ENCODE measurements at regions not wholly inside any gene's neighbourhood (a gene's known extent, or its start where the extent isn't known, plus 50 kb on each side); places are given as distances from the start of the nearest gene placed in this dataset.
"Not testable (repeated sequence)": the region's sequence is repeated elsewhere in the genome, so short reads cannot be mapped to it uniquely, and the experiment has no call there.

GRCh38 chr6:25150863-25151262 lies 128.3 kb upstream of the CARMIL1 start:
- DNase-seq (ENCODE audit: low read depth in 2 of 3, low spot score in 2 of 3), result no peak

GRCh38 chr6:25153079-25153478 lies 126.1 kb upstream of the CARMIL1 start:
- DNase-seq (ENCODE audit: low read depth in 2 of 3, low spot score in 2 of 3), result no peak

- no peak for DNase-seq (ENCODE audit: low read depth in 2 of 3, low spot score in 2 of 3)
Observed at GRCh38 chr6:25154034-25154596, 125.1 kb upstream of the CARMIL1 start.

DNA sequence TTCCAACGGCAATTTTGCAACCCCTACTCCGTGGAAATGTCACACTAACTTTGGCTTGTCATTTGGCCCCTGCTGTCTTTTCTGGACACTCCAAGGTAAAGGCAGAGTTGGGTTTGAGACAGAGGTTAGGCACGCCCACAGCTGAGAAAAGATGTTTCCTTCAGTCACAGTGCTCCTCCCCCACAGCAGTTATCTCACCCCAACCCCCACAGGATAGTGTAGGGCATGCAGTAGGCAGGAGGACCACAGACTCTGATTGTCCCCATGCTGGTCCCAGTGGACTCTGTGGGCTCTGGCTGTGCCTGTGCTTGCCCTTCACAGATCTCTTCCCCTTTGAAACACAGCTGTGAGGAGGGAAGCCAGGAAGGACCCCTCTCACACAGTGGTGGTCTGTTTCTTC lies 124.0 kb upstream of the CARMIL1 start:
- DNase-seq (ENCODE audit: low read depth in 2 of 3, low spot score in 2 of 3), result no peak

GRCh38 chr6:25156123-25156522 lies 123.1 kb upstream of the CARMIL1 start:
- no peak for DNase-seq (ENCODE audit: low read depth in 2 of 3, low spot score in 2 of 3)

- DNase-seq (ENCODE audit: low read depth in 2 of 3, low spot score in 2 of 3), result no peak
Observed at GRCh38 chr6:25157183-25157582, 122.0 kb upstream of the CARMIL1 start.

- DNase-seq (ENCODE audit: low read depth in 2 of 3, low spot score in 2 of 3), result no peak
Observed at GRCh38 chr6:25157842-25158241, 121.3 kb upstream of the CARMIL1 start.

DNA sequence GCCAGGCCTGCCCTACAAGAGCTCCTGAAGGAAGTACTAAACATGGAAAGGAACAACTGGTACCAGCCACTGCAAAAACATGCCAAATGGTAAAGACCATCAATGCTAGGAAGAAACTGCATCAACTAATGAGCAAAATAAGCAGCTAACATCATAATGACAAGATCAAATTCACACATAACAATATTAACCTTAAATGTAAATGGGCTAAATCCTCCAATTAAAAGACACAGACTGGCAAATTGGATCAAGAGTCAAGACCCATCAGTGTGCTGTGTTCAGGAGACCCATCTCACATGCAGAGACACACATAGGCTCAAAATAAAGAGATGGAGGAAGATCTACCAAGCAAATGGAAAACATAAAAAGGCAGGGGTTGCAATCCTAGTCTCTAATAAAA lies 119.0 kb upstream of the CARMIL1 start:
- not testable (repeated sequence) for DNase-seq (ENCODE audit: low read depth in 2 of 3, low spot score in 2 of 3)

DNA sequence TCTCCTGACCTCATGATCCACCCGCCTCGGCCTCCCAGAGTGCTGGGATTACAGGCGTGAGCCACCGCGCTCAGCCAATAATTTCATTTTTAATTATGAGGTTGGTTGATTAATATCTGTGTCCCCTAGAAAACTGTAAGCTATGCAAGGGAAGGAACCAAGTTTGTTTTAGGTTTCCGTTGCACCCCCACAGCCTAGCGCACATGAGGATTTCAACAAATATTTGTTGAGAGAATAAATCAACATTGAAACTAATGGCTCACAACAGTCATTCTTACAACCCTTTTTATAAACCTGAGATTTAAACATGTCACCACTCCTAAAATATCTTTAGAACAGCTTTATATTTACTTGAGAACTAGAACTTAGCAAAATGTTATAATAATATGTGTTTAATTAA lies 114.0 kb upstream of the CARMIL1 start:
- no peak for DNase-seq (ENCODE audit: low read depth in 2 of 3, low spot score in 2 of 3)

- no peak for DNase-seq (ENCODE audit: low read depth in 2 of 3, low spot score in 2 of 3)
Observed at GRCh38 chr6:25165800-25166199, 113.4 kb upstream of the CARMIL1 start.

DNA sequence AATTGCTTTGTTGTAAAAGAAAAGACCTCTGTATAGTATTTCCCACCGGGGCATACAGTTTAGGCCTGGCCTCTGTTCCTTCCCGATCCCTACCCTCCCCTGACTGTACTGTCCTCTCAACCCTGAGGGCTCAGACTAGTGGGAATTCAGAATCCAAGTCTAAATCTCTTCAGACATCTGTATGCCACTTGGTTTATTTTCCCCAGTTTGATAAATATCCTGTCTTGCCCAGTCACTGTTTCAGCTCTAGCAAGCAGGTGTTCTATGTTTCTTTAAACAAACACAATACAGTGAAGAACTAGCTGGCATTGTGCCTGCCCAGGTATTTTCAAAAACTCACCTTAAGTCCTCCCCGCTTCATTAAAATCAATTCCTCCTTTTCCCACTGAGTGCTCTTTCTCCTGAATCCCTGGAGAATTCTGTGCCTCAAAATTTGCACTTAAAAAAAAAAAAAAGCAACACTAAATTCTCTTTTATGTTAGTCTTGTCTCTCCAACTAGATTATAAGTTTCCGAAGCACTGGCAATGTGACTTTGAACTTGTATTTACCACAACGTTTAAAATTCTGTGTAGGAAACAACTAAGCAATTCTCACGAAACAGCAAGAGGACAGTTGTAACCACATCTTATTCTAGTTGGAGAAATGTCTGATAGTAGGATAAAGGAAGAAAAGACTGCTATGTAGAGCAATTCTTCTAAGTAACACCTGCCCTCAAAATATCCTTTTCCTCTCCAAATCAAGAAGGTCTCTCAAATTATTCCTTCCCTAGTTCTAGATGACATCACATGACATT lies 112.0 kb upstream of the CARMIL1 start:
- DNase-seq (ENCODE audit: low read depth in 2 of 3, low spot score in 2 of 3), result no peak

- no peak for DNase-seq (ENCODE audit: low read depth in 2 of 3, low spot score in 2 of 3)
Observed at GRCh38 chr6:25167961-25168360, 111.2 kb upstream of the CARMIL1 start.

DNA sequence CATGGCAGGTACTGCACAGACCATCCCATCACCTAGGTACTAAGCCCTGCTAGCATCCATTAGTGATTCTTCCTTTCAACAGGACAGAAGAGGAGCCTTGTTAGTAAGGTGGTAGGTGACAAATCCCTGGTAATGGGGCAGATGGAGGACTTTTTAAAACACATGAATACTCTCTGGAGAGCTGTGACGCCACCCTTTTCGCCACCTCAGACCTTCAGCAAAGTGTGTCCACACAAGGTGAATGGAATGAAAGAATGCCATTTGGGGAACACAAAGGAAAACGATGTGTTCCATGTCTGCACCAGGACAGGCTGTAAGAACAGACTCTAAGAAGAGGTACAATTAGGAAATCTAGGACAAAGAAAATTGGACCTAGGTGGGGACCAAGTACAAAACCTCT lies 110.5 kb upstream of the CARMIL1 start:
- no peak for DNase-seq (ENCODE audit: low read depth in 2 of 3, low spot score in 2 of 3)

GRCh38 chr6:25169553-25169952 lies 109.6 kb upstream of the CARMIL1 start:
- DNase-seq (ENCODE audit: low read depth in 2 of 3, low spot score in 2 of 3), result no peak

DNA sequence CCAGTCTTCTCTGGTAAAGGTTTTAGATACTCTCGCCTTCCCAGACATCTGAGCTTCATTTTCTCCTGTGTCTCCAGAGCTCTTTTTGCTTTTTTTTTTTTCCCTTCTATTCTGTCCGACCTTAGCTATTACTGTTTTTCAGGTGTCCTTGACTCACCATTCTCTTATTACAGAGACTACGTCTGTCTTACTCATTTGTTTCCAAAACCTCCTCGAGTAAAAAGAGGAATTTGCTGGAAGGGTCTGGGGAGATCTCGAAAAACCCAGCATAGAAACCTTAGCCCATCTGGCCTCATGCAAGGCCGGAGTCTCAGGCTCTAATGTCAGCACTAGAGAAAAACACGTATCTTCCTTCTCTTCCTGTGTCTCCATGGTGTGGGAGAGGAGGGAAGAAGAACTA lies 109.2 kb upstream of the CARMIL1 start:
- no peak for DNase-seq (ENCODE audit: low read depth in 2 of 3, low spot score in 2 of 3)

DNA sequence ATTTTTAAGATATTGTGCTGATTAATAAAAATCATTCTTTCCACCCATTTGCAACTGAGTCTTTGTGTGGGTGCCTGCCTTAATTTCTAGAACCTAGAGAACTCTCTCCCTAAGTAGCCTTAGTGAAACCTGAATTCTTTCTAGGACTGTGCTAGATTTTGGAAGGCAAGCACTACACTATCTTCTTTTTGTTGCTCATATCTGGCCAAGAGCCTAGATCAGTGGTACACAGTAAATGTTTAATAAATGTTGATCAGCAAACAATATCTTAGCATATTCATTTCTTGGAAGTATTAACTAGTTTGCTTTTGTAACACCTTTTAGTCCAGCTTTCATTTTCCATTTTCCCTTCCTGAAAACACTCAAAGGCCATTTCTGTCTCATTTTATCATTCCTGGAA lies 108.5 kb upstream of the CARMIL1 start:
- no peak for DNase-seq (ENCODE audit: low read depth in 2 of 3, low spot score in 2 of 3)

- DNase-seq (ENCODE audit: low read depth in 2 of 3, low spot score in 2 of 3), result no peak
Observed at GRCh38 chr6:25171301-25171700, 107.9 kb upstream of the CARMIL1 start.

- no peak for DNase-seq (ENCODE audit: low read depth in 2 of 3, low spot score in 2 of 3)
Observed at GRCh38 chr6:25172819-25173218, 106.4 kb upstream of the CARMIL1 start.

- no peak for DNase-seq (ENCODE audit: low read depth in 2 of 3, low spot score in 2 of 3)
Observed at GRCh38 chr6:25173246-25173645, 105.9 kb upstream of the CARMIL1 start.

GRCh38 chr6:25173951-25174474 lies 105.2 kb upstream of the CARMIL1 start:
- DNase-seq (ENCODE audit: low read depth in 2 of 3, low spot score in 2 of 3), result peak in 2 of 3 donors; percentile 75 to 86

DNA sequence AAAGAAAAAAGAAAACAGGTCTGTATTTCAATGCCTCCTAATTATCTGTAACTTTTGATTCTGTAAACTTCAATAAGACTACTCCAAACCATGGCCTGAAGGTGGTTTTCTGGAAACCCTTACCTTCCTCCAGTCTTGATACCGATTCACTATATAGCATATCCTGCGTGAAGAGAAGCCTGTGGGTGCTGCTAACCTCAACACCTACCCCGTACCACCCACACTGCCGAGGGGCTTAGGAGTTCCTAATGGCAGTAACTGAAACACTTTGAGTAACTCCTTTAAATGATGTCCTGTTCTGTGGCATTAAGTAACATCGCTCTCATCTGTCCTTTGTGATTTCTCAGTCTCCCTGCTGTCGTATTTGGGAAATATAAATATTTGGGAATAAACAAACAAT lies 104.5 kb upstream of the CARMIL1 start:
- no peak for DNase-seq (ENCODE audit: low read depth in 2 of 3, low spot score in 2 of 3)

GRCh38 chr6:25175196-25175595 lies 104.0 kb upstream of the CARMIL1 start:
- no peak for DNase-seq (ENCODE audit: low read depth in 2 of 3, low spot score in 2 of 3)

Measured in hematopoietic multipotent progenitor cell (in vitro differentiated cells).